Peyer's patch (tissue), 4 donors: ENCODE measurements at regions not wholly inside any gene's neighbourhood (a gene's known extent, or its start where the extent isn't known, plus 50 kb on each side); places are given as distances from the start of the nearest gene placed in this dataset.

ENCODE experiments used
- CTCF ChIP-seq, 6 experiments: fragments of 450-650 bp in 4 of 6; fragments of 200-600 bp in 2 of 6; sonication (generic) in 1 of 6; IDR thresholded peaks; one replicate each; pipeline ENCODE4 v1.5.1; 2017 to 2019; ENCODE audit warnings: antibody characterized with exemption in 6 of 6, mild to moderate bottlenecking in 3 of 6, moderate library complexity in 1 of 6
- POLR2A ChIP-seq, 2 donors: fragments of 450-650 bp; IDR thresholded peaks; one replicate each; pipeline ENCODE4 v1.5.1; 2017; ENCODE audit warnings: antibody characterized with exemption in 2 of 2, mild to moderate bottlenecking in 2 of 2, moderate library complexity in 2 of 2

GRCh38 chr6:8860671-8861070, 425.3 kb upstream of the SLC35B3 start:
- TF ChIP-seq CTCF (IDR thresholded peaks at IDR 0.05) (no peak), POLR2A (IDR thresholded peaks at IDR 0.05) (no peak)
